HUDEP-2 (cell line): ENCODE measurements at regions not wholly inside any gene's neighbourhood (a gene's known extent, or its start where the extent isn't known, plus 50 kb on each side); places are given as distances from the start of the nearest gene placed in this dataset.
"Not testable (repeated sequence)": the region's sequence is repeated elsewhere in the genome, so short reads cannot be mapped to it uniquely, and the experiment has no call there.

ENCODE experiments used
- DNase-seq, 76 experiments: peaks; one replicate each; lab custom pipeline; 2025; ENCODE audit not compliant: unreplicated experiment in 76 of 76; lab: John Stamatoyannopoulos, UW

- no peak for DNase-seq
These were observed 164.7 kb upstream of the TRPM3 start for GRCh38 chr9:71286146-71286545.

DNA sequence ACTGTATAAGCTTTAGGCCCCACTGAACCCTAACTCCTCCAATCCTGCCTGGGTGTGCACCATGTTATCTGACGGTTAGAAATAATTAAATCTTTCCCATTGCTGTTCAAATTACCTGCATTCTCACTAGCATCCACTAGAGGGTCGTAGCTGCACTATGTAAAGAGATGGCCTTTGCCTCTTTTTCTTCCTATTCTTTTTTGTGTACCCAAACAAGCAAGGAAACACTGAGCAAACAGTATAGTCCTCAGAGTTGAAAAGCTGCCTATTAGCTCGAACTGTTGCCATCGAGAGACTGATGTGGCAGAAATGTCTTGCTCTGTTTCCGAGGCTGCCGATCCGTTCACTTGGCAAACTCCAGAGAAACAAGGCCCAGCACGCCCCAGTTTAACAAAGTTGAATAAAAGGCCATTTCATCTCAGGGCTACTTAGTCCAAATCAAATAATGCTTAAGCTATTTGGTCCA, 163.8 kb upstream of the TRPM3 start:
- peak in 36 of 76 experiments; percentile 0 to 55 (median 24) for DNase-seq

DNA sequence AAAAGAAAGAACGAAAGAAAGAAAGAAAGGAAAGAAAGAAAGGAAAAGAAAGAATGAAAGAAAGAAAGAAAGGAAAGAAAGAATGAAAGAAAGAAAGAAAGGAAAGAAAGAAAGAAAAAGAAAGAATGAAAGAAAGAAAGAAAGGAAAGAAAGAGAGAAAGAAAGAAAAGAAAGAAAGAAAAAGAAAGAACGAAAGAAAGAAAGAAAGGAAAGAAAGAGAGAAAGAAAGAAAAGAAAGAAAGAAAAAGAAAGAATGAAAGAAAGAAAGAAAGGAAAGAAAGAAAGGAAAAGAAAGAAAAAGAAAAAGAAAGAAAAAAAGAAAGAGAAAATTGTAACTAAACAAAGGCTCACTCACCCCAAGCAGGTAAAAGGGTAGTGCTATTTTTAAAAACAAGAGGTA, 160.7 kb upstream of the TRPM3 start:
- DNase-seq: not testable (repeated sequence)

- DNase-seq: no peak
These were observed 157.8 kb upstream of the TRPM3 start for GRCh38 chr9:71279151-71279739.

- no peak for DNase-seq
These were observed 152.2 kb upstream of the TRPM3 start for GRCh38 chr9:71273613-71274012.

GRCh38 chr9:71271602-71272001, 150.2 kb upstream of the TRPM3 start:
- DNase-seq: no peak

GRCh38 chr9:71270554-71270953, 149.1 kb upstream of the TRPM3 start:
- no peak for DNase-seq

GRCh38 chr9:71269859-71270258, 148.4 kb upstream of the TRPM3 start:
- DNase-seq: no peak

DNA sequence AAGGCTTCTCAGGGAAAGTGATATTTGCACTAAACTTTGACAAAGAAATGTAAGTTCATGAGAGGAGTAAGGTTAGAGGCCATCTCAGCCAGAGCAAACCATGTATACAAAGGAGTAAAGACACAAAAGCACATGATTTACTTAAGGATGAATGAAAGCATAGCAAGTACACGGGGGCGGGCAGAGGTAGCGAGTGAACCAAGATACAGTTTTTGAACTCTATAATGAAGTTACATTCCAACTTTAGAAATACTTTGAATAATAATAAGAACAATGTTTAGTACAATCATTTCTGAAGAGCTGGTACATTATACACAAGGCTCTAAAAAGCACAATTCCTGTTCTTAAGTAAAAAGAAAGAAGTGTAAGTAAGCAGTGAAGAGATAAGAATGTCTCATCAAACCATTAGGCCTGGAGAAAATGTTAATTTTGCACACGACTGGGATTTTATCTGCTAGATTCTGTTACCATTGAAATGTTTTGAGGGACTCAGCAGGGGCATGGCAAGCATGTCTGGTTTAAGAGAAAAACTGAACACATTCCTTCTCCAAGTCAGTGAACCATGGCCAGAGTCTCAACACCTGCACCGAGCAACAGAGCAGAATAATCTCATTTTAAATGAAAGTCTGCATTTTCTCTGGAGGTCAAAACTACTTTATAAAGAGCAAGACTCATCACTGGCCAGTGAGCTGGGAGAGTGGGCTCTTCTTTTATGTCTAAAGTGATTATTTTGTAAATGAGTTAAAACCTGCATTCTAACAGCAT, 147.6 kb upstream of the TRPM3 start:
- no peak for DNase-seq

DNA sequence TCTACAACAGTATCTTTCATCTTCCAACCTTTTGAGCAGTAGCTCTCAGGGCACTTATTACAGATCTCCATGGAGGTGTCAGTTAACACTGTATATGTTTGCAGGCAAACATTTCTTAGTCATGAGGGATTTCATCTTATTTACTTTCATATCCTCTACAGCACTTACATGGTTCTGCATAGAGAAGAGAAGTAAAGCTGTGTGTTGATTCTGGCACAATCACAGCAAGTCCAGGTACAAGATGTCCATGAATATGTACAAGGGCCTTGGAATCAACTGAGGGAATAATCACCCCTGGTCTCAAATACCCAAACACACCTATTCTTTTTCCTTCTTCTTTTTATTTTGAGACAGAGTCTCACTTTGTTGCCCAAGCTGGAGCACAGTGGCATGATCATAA, 142.0 kb upstream of the TRPM3 start:
- DNase-seq: no peak

- DNase-seq: not testable (repeated sequence)
These were observed 139.0 kb upstream of the TRPM3 start for GRCh38 chr9:71260419-71260818.

DNA sequence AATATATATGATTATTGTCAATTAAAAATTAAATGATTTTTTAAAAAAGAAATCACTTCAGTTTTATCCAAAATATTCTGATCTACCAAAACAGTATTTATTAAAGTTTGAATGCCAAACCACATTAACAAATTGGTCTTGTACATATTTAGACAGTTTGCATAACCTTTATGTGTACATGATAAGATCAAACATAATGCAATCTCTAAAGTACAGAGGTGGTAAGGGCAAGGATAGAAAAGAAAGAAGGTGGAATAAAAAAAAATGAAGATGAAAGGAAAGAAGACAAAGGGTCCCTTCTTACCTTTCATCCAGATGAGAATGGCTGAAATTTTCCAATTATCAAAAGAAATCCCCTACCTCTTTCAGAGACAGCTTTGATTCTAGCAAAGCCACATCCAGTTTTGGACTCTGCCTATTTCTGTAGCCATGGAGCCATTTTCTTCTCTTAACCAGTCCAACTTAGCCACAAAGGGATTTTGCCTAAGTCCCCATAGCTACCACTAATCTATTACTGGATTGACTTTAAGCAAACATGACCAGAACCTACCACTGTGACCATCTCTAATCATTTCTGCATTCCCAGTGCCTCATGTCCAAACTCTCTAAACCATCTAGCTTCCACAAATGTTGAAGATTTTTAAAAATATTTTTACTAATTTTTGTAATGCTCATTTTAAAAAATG, 133.3 kb upstream of the TRPM3 start:
- DNase-seq: no peak

DNA sequence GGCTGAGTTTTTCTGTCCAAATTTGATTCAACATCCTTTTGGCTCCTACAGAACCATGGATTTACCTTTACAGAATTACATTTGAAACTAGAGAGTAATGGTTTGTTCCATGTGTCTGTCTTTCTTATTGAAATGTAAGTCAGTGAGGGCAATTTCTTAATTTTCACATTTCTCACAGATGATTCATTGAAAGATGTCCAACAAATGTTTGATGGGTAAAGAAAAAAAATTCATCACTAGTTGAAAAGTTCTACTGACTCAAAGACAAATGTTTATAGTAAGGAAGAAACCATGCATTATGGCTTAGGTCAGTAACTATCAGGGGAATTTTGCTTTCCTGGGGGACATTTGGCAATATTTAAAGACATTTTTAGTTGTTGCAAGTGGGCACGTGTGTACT, 131.6 kb upstream of the TRPM3 start:
- DNase-seq: no peak

GRCh38 chr9:71250581-71250980, 129.2 kb upstream of the TRPM3 start:
- DNase-seq: no peak

- DNase-seq: peak in 34 of 76 experiments; percentile 1 to 60 (median 26)
These were observed 128.4 kb upstream of the TRPM3 start for GRCh38 chr9:71249729-71250317.

- DNase-seq: no peak
These were observed 124.2 kb upstream of the TRPM3 start for GRCh38 chr9:71245651-71246050.

DNA sequence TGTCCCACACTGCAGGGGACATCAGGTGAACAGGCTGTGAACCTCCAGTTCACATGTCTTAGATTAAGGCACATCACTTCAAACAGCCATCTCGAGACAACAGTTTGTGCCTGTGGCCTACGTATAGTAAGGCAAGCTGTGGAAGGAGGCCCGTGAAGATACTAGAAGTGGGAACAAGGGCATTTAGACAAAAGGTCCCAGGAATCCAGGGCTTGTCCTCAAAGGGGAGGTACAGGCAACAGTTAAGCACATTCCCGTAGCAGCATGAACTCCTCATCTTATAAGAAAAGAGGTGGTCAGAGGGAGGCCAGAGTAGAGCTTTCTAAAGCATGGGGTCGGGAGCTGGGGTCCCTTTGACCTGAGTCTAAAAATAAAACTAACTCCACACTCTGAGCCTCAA, 122.5 kb upstream of the TRPM3 start:
- DNase-seq: no peak

- no peak for DNase-seq
These were observed 120.7 kb upstream of the TRPM3 start for GRCh38 chr9:71242081-71242480.

GRCh38 chr9:71237051-71237450, 115.6 kb upstream of the TRPM3 start:
- no peak for DNase-seq

- no peak for DNase-seq
These were observed 112.2 kb upstream of the TRPM3 start for GRCh38 chr9:71233646-71234045.

DNA sequence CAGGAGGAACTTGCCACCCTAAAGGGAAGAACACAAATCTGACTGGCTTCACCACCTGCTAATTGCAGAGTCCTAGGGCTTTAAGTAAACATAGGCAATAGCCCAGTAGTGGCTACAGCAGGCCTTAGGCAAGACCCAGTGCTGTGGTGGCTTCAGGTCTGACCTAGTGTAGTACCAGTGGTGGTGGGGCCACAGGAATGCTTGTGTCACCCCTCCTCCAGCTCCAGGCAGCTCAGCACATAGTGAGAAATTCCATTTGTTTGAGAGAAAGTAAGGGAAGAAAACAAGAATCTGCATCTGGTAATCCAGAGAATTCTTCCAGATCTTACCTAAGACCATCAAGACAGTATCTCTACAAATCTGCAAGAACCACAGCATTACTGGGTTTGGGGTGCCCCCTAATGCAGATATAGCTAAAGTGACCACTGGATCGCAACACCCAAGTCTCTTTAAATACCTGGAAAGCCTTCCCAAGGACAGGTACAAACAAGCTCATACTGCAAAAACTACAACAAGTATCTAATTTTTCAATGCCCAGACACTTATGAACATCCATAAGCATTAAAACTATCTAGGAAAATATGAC, 102.6 kb upstream of the TRPM3 start:
- no peak for DNase-seq
